K562 (cell line): ENCODE measurements at regions not wholly inside any gene's neighbourhood (a gene's known extent, or its start where the extent isn't known, plus 50 kb on each side); places are given as distances from the start of the nearest gene placed in this dataset.

Experiments used
- ARID1B ChIP-seq: fragments of 450-650 bp; IDR thresholded peaks from 2 replicates; pipeline ENCODE4 v1.6.1; 2016; ENCODE audit warnings: antibody characterized with exemption, mild to moderate bottlenecking, inconsistent platforms
- CTCF ChIP-seq, 3 experiments: IDR thresholded peaks in 2 of 3; conservative IDR thresholded peaks in 1 of 3; 2 replicates each; pipeline ENCODE4 v1.5.1; 2011 to 2012; ENCODE audit warnings: low read length in 3 of 3, mild to moderate bottlenecking in 3 of 3, control low read depth in 2 of 3, improper control_type of control experiment in 1 of 3, inconsistent platforms in 1 of 3, low read depth in 1 of 3, mixed read lengths in 1 of 3, moderate library complexity in 1 of 3; ENCODE audit not compliant: insufficient read depth in 2 of 3
- EP300 ChIP-seq: IDR thresholded peaks from 2 replicates; pipeline ENCODE4 v1.6.1; 2012; ENCODE audit warnings: low read length, improper control_type of control experiment
- ZBTB11 ChIP-seq, 3 experiments: fragments of 200-800 bp in 1 of 3; fragments of 250-450 bp in 1 of 3; fragments of 450-650 bp in 1 of 3; sonication (Bioruptor Pico) in 1 of 3; sonication (Bioruptor generic) in 1 of 3; formaldehyde crosslinking in 1 of 3; IDR thresholded peaks; 2 replicates each; pipeline versions ENCODE4 v1.6.1 to v1.8.0; 2016 to 2022; ENCODE audit warnings: mild to moderate bottlenecking in 2 of 3, missing genetic modification characterization in 2 of 3, missing compliant biosample characterization in 1 of 3, moderate library complexity in 1 of 3
- ZBTB7A ChIP-seq: IDR thresholded peaks from 2 replicates; pipeline ENCODE4 v1.6.1; 2011; ENCODE audit warnings: low read depth, mild to moderate bottlenecking, low read length, moderate library complexity, borderline replicate concordance; ENCODE audit not compliant: control insufficient read depth
- ZNF583 ChIP-seq: fragments of 250-450 bp; sonication (Bioruptor Pico); IDR thresholded peaks from 2 replicates; pipeline ENCODE4 v1.4.0; 2020
- ZNF830 ChIP-seq: fragments of 250-450 bp; sonication (Bioruptor Pico); IDR thresholded peaks from 2 replicates; pipeline ENCODE4 v1.5.0; 2021; ENCODE audit warnings: mild to moderate bottlenecking
- ZSCAN29 ChIP-seq: fragments of 450-650 bp; IDR thresholded peaks from 2 replicates; pipeline ENCODE4 v1.6.1; 2017

DNA sequence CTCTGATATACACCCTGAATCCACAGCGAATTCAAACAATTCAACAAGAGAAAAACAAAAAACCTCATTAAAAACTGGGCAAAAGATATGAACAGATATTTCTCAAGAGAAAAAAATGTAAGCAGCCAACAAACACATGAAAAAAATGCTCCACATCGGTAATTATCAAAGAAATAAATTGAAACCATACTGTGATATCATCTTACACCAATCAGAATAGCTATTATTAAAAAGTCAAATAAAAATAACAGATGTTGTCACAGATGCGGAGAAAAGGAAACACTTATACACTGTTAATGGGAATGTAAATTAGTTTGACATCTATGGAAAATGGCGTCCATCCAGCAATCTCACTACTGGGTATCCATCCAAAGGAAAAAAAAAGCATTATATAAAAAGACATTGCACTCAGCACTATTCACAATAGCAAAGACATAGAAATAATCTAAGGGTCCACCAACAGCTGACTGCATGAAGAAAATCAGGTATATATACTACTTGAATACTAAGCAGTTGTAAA, 1495.0 kb upstream of the PCDH20 start:
- no peak for TF ChIP-seq ZNF830 (CRISPR knock-in tag)
- TF ChIP-seq CTCF (IDR thresholded peaks at IDR 0.05 in 2 of 3, conservative IDR thresholded peaks at IDR 0.05 in 1 of 3; ENCODE audit: insufficient read depth in 2 of 3, low read depth in 1 of 3, low read length in 3 of 3) = no peak
- no peak for TF ChIP-seq ZBTB7A
- no peak for TF ChIP-seq ARID1B
- no peak for TF ChIP-seq EP300
- no peak for TF ChIP-seq ZNF583 (CRISPR knock-in tag)
- no peak for TF ChIP-seq ZBTB11 (CRISPR knock-in tag; IDR thresholded peaks at IDR 0.05)
- TF ChIP-seq ZSCAN29 = no peak
